ENCODE measurements at regions not wholly inside any gene's neighbourhood (a gene's known extent, or its start where the extent isn't known, plus 50 kb on each side); places are given as distances from the start of the nearest gene placed in this dataset.

DNA sequence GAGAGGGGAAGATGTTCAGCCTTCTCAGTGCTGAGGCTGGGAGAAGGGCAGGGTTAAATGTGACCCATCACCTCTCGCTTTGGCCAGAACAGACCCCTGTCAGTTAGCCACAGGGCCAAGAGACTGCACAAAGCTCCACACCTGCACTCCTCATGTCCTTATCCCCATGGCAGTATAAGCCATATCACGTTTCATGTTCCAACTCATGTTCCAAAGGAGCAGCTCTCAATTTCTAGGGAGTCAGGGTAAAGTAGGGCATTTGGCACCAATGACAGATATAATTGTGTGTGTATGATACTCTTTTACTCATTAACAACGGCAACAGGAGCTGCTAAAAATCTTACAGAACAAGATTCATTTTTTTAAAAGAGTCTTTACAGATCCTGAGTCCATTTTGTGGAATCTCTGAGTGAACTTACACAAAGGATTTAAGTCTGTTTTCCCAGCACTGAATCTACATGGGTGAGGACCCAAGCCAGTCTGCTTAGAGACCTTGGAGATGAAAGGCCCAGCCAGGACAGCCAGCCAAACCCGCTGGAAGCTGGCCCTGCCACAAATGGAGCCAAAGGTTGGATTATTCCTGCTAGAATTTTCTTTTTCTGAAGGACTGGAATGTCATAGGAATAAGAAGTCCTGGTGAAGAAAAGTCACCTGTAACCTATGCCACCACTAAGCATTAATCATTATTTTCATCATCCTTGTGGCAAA is 129.1 kb upstream of the SMAD1 start:
- H2AFZ ChIP-seq: no peak overlapping the region
- no peak overlapping the region for H3K27ac ChIP-seq
- WGBS (ENCODE audit: low lambda C conversion rate, missing lambda C conversion rate): 85% methylated on average over 4 of the region's 4 CpGs

DNA sequence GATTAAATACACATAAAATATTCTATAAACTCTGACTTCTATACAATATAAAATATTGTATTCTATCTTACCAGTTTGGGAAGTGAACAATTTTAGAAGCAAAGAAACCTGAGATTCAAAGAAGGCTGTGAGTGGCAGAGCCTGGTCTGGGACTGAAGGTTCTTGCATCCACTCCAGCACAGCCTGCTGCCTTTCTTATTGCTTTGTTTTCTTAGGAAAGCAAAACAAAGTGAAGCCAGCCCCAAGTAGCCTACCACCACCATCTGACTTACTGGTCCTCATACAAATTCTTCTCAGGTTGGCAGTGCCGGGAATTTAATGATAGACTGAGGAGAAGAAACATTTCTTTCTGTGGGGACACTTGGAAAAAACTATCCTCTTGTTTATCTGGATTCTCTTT is 129.7 kb upstream of the SMAD1 start:
- Histone ChIP-seq H3K79me2 (no peaks in the 10 kb centered on the region), H4K20me1 (ENCODE audit: insufficient read depth, poor library complexity, severe bottlenecking) (no peaks in the 10 kb centered on the region), H3K4me1 (ENCODE audit: insufficient read depth) (peaks cover 11% of the 10 kb centered on the region), H3K4me3 (no peak overlapping the region), H3K27ac (no peak overlapping the region), H3K4me2 (no peak overlapping the region), H3K27me3 (no peaks in the 10 kb centered on the region), H3K36me3 (replicated peaks; ENCODE audit: insufficient read depth, low read depth) (no peaks in the 10 kb centered on the region), H3K9me2 (replicated peaks; ENCODE audit: insufficient read depth) (no peaks in the 10 kb centered on the region), H2AFZ (no peak overlapping the region), H3K9me3 (ENCODE audit: low read depth) (no peaks in the 10 kb centered on the region)
- no peak for DNase-seq (ENCODE audit: low spot score)
- TF ChIP-seq EZH2 (IDR thresholded peaks at IDR 0.05; ENCODE audit: borderline replicate concordance) (no peak), EZH2phosphoT487 (IDR thresholded peaks at IDR 0.05; ENCODE audit: low read depth, severe bottlenecking, unreplicated experiment) (no peak)
- TF ChIP-seq, protein P1, sequence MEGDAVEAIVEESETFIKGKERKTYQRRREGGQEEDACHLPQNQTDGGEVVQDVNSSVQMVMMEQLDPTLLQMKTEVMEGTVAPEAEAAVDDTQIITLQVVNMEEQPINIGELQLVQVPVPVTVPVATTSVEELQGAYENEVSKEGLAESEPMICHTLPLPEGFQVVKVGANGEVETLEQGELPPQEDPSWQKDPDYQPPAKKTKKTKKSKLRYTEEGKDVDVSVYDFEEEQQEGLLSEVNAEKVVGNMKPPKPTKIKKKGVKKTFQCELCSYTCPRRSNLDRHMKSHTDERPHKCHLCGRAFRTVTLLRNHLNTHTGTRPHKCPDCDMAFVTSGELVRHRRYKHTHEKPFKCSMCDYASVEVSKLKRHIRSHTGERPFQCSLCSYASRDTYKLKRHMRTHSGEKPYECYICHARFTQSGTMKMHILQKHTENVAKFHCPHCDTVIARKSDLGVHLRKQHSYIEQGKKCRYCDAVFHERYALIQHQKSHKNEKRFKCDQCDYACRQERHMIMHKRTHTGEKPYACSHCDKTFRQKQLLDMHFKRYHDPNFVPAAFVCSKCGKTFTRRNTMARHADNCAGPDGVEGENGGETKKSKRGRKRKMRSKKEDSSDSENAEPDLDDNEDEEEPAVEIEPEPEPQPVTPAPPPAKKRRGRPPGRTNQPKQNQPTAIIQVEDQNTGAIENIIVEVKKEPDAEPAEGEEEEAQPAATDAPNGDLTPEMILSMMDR (IDR thresholded peaks at IDR 0.05; ENCODE audit: poor library complexity): no peak
- WGBS (ENCODE audit: low lambda C conversion rate, missing lambda C conversion rate): 94% methylated on average over 1 of the region's 1 CpG

More for the DNA sequence above, 129.1 kb upstream of the SMAD1 start:
- H3K27me3 ChIP-seq: no peaks in the 10 kb centered on the region
- TF ChIP-seq EZH2 (IDR thresholded peaks at IDR 0.05; ENCODE audit: borderline replicate concordance) (no peak), EZH2phosphoT487 (IDR thresholded peaks at IDR 0.05; ENCODE audit: low read depth, severe bottlenecking, unreplicated experiment) (no peak)
- TF ChIP-seq, protein P1 (IDR thresholded peaks at IDR 0.05; ENCODE audit: poor library complexity): no peak
- H3K36me3 ChIP-seq (replicated peaks; ENCODE audit: insufficient read depth, low read depth): no peaks in the 10 kb centered on the region
- no peak overlapping the region for H3K4me2 ChIP-seq
- H3K9me3 ChIP-seq (ENCODE audit: low read depth): no peaks in the 10 kb centered on the region
- DNase-seq (ENCODE audit: low spot score): no peak
- H3K79me2 ChIP-seq: no peaks in the 10 kb centered on the region
- H4K20me1 ChIP-seq (ENCODE audit: insufficient read depth, poor library complexity, severe bottlenecking): no peaks in the 10 kb centered on the region
- no peak overlapping the region for H3K4me3 ChIP-seq
- peaks cover 5% of the 10 kb centered on the region for H3K4me1 ChIP-seq (ENCODE audit: insufficient read depth)
- no peaks in the 10 kb centered on the region for H3K9me2 ChIP-seq (replicated peaks; ENCODE audit: insufficient read depth)

DNA sequence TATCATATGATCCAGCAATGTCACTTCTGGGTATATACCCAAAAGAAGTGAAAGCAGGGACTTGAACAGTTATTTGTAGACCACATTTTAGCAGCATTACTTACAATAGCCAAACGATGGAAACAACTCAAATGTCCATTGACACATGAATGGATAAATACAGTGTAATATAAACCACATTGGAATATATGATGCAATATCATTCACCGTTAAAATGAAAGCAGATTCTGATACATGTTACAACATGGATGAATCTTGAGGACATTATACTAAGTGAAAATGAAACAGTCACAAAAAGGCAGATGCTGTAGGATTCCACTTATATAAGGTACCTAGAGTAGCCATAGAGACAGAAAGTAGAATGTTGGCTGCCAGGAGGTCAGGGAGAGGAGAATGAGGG is 130.5 kb upstream of the SMAD1 start:
- H3K9me2 ChIP-seq (replicated peaks; ENCODE audit: insufficient read depth): no peaks in the 10 kb centered on the region
- no peak overlapping the region for H3K27ac ChIP-seq
- no peak overlapping the region for H2AFZ ChIP-seq
- H3K4me3 ChIP-seq: no peak overlapping the region
- no peaks in the 10 kb centered on the region for H4K20me1 ChIP-seq (ENCODE audit: insufficient read depth, poor library complexity, severe bottlenecking)
- TF ChIP-seq EZH2phosphoT487 (IDR thresholded peaks at IDR 0.05; ENCODE audit: low read depth, severe bottlenecking, unreplicated experiment) (no peak), EZH2 (IDR thresholded peaks at IDR 0.05; ENCODE audit: borderline replicate concordance) (no peak)
- TF ChIP-seq, protein P1 (IDR thresholded peaks at IDR 0.05; ENCODE audit: poor library complexity): no peak
- H3K79me2 ChIP-seq: no peaks in the 10 kb centered on the region
- H3K36me3 ChIP-seq (replicated peaks; ENCODE audit: insufficient read depth, low read depth): no peaks in the 10 kb centered on the region
- peaks cover 11% of the 10 kb centered on the region for H3K4me1 ChIP-seq (ENCODE audit: insufficient read depth)
- no peak overlapping the region for H3K4me2 ChIP-seq
- DNase-seq (ENCODE audit: low spot score): no peak
- H3K9me3 ChIP-seq (ENCODE audit: low read depth): no peaks in the 10 kb centered on the region
- H3K27me3 ChIP-seq: no peaks in the 10 kb centered on the region
- WGBS (ENCODE audit: low lambda C conversion rate, missing lambda C conversion rate): 88% methylated on average over 2 of the region's 2 CpGs

Data from hepatocyte (in vitro differentiated cells).